Activated naive CD8-positive, alpha-beta T cell treated with anti-CD3 and anti-CD28 coated beads, Interleukin-2, amount 50 U/mL, for 24 hours (primary cell): ENCODE measurements at regions not wholly inside any gene's neighbourhood (a gene's known extent, or its start where the extent isn't known, plus 50 kb on each side); places are given as distances from the start of the nearest gene placed in this dataset.

Source experiments
- ATAC-seq: fragments of 150-1000 bp; cut with Tn5 transposase; one replicate; pipeline ENCODE4 v1.10.0; 2021
- DNase-seq: peaks from one replicate; pipeline ENCODE4 v3.0.0; 2021
- H3K27ac Mint-ChIP-seq: one replicate; pipeline ENCODE4 v1.8.0; 2021; ENCODE audit warnings: mild to moderate bottlenecking, mixed read lengths
- H3K27me3 Mint-ChIP-seq: one replicate; pipeline ENCODE4 v1.8.0; 2021; ENCODE audit warnings: mixed read lengths
- H3K36me3 Mint-ChIP-seq: one replicate; pipeline ENCODE4 v1.8.0; 2021; ENCODE audit warnings: low read depth, mixed read lengths
- H3K4me1 Mint-ChIP-seq: one replicate; pipeline ENCODE4 v1.8.0; 2021; ENCODE audit warnings: mixed read lengths
- H3K4me3 Mint-ChIP-seq: one replicate; pipeline ENCODE4 v1.8.0; 2021; ENCODE audit warnings: mild to moderate bottlenecking, moderate library complexity, mixed read lengths
- H3K9me3 Mint-ChIP-seq: one replicate; pipeline ENCODE4 v1.8.0; 2021; ENCODE audit warnings: mixed read lengths

GRCh38 chr7:96422388-96422787 is 100.5 kb upstream of the SLC25A13 start:
- DNase-seq = no peak
- no peak for ATAC-seq
- Mint-ChIP-seq H3K4me1 (no peaks in the 10 kb centered on the region), H3K9me3 (no peaks in the 10 kb centered on the region), H3K27ac (no peak overlapping the region), H3K36me3 (no peaks in the 10 kb centered on the region), H3K4me3 (no peak overlapping the region), H3K27me3 (peaks cover 9% of the 10 kb centered on the region)

- DNase-seq (no peak), ATAC-seq (no peak)
- no peak overlapping the region for H3K27ac Mint-ChIP-seq
- no peaks in the 10 kb centered on the region for H3K9me3 Mint-ChIP-seq
- H3K36me3 Mint-ChIP-seq = no peaks in the 10 kb centered on the region
- no peak overlapping the region for H3K4me3 Mint-ChIP-seq
- peaks cover 9% of the 10 kb centered on the region for H3K27me3 Mint-ChIP-seq
- H3K4me1 Mint-ChIP-seq = no peaks in the 10 kb centered on the region
These were observed 96.7 kb upstream of the SLC25A13 start for GRCh38 chr7:96418581-96418980.

GRCh38 chr7:96417784-96418183 is 95.9 kb upstream of the SLC25A13 start:
- Mint-ChIP-seq H3K4me3 (no peak overlapping the region), H3K36me3 (no peaks in the 10 kb centered on the region), H3K27ac (no peak overlapping the region), H3K27me3 (peaks cover 9% of the 10 kb centered on the region), H3K4me1 (no peaks in the 10 kb centered on the region), H3K9me3 (no peaks in the 10 kb centered on the region)
- ATAC-seq (no peak), DNase-seq (no peak)

- Mint-ChIP-seq H3K27ac (no peak overlapping the region), H3K4me3 (no peak overlapping the region), H3K27me3 (peaks cover 9% of the 10 kb centered on the region), H3K36me3 (no peaks in the 10 kb centered on the region), H3K4me1 (no peaks in the 10 kb centered on the region), H3K9me3 (no peaks in the 10 kb centered on the region)
- ATAC-seq (no peak), DNase-seq (no peak)
These were observed 94.7 kb upstream of the SLC25A13 start for GRCh38 chr7:96416599-96416998.

GRCh38 chr7:96416116-96416515 is 94.2 kb upstream of the SLC25A13 start:
- DNase-seq = no peak
- H3K27me3 Mint-ChIP-seq = peaks cover 9% of the 10 kb centered on the region
- no peaks in the 10 kb centered on the region for H3K4me1 Mint-ChIP-seq
- no peak overlapping the region for H3K4me3 Mint-ChIP-seq
- no peak overlapping the region for H3K27ac Mint-ChIP-seq
- ATAC-seq = no peak
- H3K36me3 Mint-ChIP-seq = no peaks in the 10 kb centered on the region
- no peaks in the 10 kb centered on the region for H3K9me3 Mint-ChIP-seq

GRCh38 chr7:96415293-96415940 is 93.5 kb upstream of the SLC25A13 start:
- H3K4me3 Mint-ChIP-seq = no peak overlapping the region
- DNase-seq = no peak
- H3K9me3 Mint-ChIP-seq = no peaks in the 10 kb centered on the region
- no peaks in the 10 kb centered on the region for H3K36me3 Mint-ChIP-seq
- ATAC-seq = no peak
- no peaks in the 10 kb centered on the region for H3K4me1 Mint-ChIP-seq
- peaks cover 9% of the 10 kb centered on the region for H3K27me3 Mint-ChIP-seq
- H3K27ac Mint-ChIP-seq = no peak overlapping the region

- H3K4me1 Mint-ChIP-seq = no peaks in the 10 kb centered on the region
- ATAC-seq (no peak), DNase-seq (peak; percentile 23)
- H3K27me3 Mint-ChIP-seq = peaks cover 9% of the 10 kb centered on the region
- no peak overlapping the region for H3K27ac Mint-ChIP-seq
- H3K4me3 Mint-ChIP-seq = no peak overlapping the region
- no peaks in the 10 kb centered on the region for H3K36me3 Mint-ChIP-seq
- no peaks in the 10 kb centered on the region for H3K9me3 Mint-ChIP-seq
These were observed 93.0 kb upstream of the SLC25A13 start for GRCh38 chr7:96414931-96415292.

- peaks cover 3% of the 10 kb centered on the region for H3K27me3 Mint-ChIP-seq
- no peak overlapping the region for H3K27ac Mint-ChIP-seq
- H3K36me3 Mint-ChIP-seq = no peaks in the 10 kb centered on the region
- H3K4me1 Mint-ChIP-seq = no peaks in the 10 kb centered on the region
- no peak for ATAC-seq
- no peak for DNase-seq
- H3K9me3 Mint-ChIP-seq = no peaks in the 10 kb centered on the region
- no peak overlapping the region for H3K4me3 Mint-ChIP-seq
These were observed 88.4 kb upstream of the SLC25A13 start for GRCh38 chr7:96410126-96410839.

GRCh38 chr7:96408881-96409280 is 87.0 kb upstream of the SLC25A13 start:
- H3K27me3 Mint-ChIP-seq = peaks cover 5% of the 10 kb centered on the region
- H3K4me1 Mint-ChIP-seq = no peaks in the 10 kb centered on the region
- no peaks in the 10 kb centered on the region for H3K9me3 Mint-ChIP-seq
- no peak overlapping the region for H3K4me3 Mint-ChIP-seq
- DNase-seq (no peak), ATAC-seq (no peak)
- H3K27ac Mint-ChIP-seq = no peak overlapping the region
- H3K36me3 Mint-ChIP-seq = no peaks in the 10 kb centered on the region

GRCh38 chr7:96407427-96407826 is 85.5 kb upstream of the SLC25A13 start:
- DNase-seq (no peak), ATAC-seq (no peak)
- H3K4me3 Mint-ChIP-seq = no peak overlapping the region
- peaks cover 7% of the 10 kb centered on the region for H3K27me3 Mint-ChIP-seq
- H3K4me1 Mint-ChIP-seq = no peaks in the 10 kb centered on the region
- no peaks in the 10 kb centered on the region for H3K9me3 Mint-ChIP-seq
- H3K36me3 Mint-ChIP-seq = no peaks in the 10 kb centered on the region
- H3K27ac Mint-ChIP-seq = no peak overlapping the region

GRCh38 chr7:96402913-96403312 is 81.0 kb upstream of the SLC25A13 start:
- H3K4me3 Mint-ChIP-seq = no peak overlapping the region
- no peaks in the 10 kb centered on the region for H3K9me3 Mint-ChIP-seq
- peaks cover 10% of the 10 kb centered on the region for H3K27me3 Mint-ChIP-seq
- DNase-seq = no peak
- no peak overlapping the region for H3K27ac Mint-ChIP-seq
- H3K4me1 Mint-ChIP-seq = no peaks in the 10 kb centered on the region
- no peak for ATAC-seq
- no peaks in the 10 kb centered on the region for H3K36me3 Mint-ChIP-seq

GRCh38 chr7:96401200-96401599 is 79.3 kb upstream of the SLC25A13 start:
- Mint-ChIP-seq H3K9me3 (no peaks in the 10 kb centered on the region), H3K36me3 (no peaks in the 10 kb centered on the region), H3K4me1 (no peaks in the 10 kb centered on the region), H3K27me3 (peaks cover 7% of the 10 kb centered on the region), H3K27ac (no peak overlapping the region), H3K4me3 (no peak overlapping the region)
- DNase-seq = no peak
- no peak for ATAC-seq

GRCh38 chr7:96400518-96400917 is 78.6 kb upstream of the SLC25A13 start:
- Mint-ChIP-seq H3K9me3 (no peaks in the 10 kb centered on the region), H3K36me3 (no peaks in the 10 kb centered on the region), H3K27ac (no peak overlapping the region), H3K4me1 (no peaks in the 10 kb centered on the region), H3K4me3 (no peak overlapping the region), H3K27me3 (peaks cover 7% of the 10 kb centered on the region)
- no peak for DNase-seq
- ATAC-seq = no peak

- Mint-ChIP-seq H3K4me3 (no peak overlapping the region), H3K27me3 (peaks cover 7% of the 10 kb centered on the region), H3K4me1 (no peaks in the 10 kb centered on the region), H3K36me3 (no peaks in the 10 kb centered on the region), H3K9me3 (peaks cover under 1% of the 10 kb centered on the region), H3K27ac (no peak overlapping the region)
- ATAC-seq = no peak
- DNase-seq = no peak
These were observed 78.1 kb upstream of the SLC25A13 start for GRCh38 chr7:96400001-96400400.

- Mint-ChIP-seq H3K27me3 (peaks cover 4% of the 10 kb centered on the region), H3K36me3 (no peaks in the 10 kb centered on the region), H3K4me3 (no peak overlapping the region), H3K9me3 (peaks cover 6% of the 10 kb centered on the region), H3K27ac (no peak overlapping the region), H3K4me1 (no peaks in the 10 kb centered on the region)
- no peak for DNase-seq
- ATAC-seq = no peak
These were observed 76.2 kb upstream of the SLC25A13 start for GRCh38 chr7:96397936-96398598.
